GM12875 (cell line): ENCODE measurements at regions not wholly inside any gene's neighbourhood (a gene's known extent, or its start where the extent isn't known, plus 50 kb on each side); places are given as distances from the start of the nearest gene placed in this dataset.

Experiments used
- H3K4me3 ChIP-seq: one replicate; pipeline ENCODE4 v1.5.1; 2011; ENCODE audit warnings: low read depth, low read length, control low read depth
- TF ChIP-seq, protein P1 (sequence below): IDR thresholded peaks from 2 replicates; pipeline ENCODE4 v1.5.1; 2011; ENCODE audit warnings: low read depth, mild to moderate bottlenecking, control low read depth, inconsistent platforms, low read length, moderate library complexity, borderline replicate concordance; ENCODE audit not compliant: insufficient read depth

DNA sequence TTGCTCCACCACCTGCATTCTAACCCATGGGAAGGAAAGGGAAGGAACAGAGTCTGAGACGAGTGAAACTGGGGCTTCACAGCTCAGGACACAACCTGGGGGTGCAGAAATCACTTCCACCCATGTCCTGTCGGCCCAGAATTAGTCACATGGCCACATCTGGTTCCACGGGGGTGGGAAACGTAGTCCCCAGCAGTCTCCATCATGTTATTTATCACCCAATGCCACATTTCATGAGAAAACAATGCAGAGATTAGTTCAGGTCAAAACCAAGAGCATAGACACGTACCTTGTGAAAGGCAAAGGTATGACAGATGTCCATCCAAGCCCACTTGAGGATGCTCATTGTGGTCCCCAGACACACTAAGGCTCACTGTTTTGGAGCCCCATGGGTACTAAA, 125.1 kb downstream of the MED10 start:
- TF ChIP-seq, protein P1, sequence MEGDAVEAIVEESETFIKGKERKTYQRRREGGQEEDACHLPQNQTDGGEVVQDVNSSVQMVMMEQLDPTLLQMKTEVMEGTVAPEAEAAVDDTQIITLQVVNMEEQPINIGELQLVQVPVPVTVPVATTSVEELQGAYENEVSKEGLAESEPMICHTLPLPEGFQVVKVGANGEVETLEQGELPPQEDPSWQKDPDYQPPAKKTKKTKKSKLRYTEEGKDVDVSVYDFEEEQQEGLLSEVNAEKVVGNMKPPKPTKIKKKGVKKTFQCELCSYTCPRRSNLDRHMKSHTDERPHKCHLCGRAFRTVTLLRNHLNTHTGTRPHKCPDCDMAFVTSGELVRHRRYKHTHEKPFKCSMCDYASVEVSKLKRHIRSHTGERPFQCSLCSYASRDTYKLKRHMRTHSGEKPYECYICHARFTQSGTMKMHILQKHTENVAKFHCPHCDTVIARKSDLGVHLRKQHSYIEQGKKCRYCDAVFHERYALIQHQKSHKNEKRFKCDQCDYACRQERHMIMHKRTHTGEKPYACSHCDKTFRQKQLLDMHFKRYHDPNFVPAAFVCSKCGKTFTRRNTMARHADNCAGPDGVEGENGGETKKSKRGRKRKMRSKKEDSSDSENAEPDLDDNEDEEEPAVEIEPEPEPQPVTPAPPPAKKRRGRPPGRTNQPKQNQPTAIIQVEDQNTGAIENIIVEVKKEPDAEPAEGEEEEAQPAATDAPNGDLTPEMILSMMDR = no peak
- H3K4me3 ChIP-seq = no peak overlapping the region

DNA sequence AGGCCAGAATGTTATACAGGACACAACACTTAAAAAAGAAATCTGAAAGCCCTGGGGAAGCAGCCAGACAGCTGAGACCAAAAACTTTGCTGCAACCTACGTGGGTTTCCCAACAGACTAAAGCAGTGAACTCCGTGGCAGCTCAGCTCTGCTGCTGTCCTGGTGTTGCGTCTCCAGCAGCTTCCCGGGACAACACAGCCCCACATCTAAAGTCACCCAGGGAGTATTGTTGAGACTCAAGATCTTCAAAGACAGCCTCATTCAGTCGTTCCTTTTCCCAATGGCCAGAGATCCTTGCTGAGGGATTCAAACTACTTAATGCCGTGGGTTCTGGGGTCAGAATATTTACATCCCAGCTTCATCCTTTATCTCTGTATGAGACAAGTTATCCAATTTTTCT, 125.8 kb downstream of the MED10 start:
- TF ChIP-seq, protein P1 = no peak
- H3K4me3 ChIP-seq = no peak overlapping the region

DNA sequence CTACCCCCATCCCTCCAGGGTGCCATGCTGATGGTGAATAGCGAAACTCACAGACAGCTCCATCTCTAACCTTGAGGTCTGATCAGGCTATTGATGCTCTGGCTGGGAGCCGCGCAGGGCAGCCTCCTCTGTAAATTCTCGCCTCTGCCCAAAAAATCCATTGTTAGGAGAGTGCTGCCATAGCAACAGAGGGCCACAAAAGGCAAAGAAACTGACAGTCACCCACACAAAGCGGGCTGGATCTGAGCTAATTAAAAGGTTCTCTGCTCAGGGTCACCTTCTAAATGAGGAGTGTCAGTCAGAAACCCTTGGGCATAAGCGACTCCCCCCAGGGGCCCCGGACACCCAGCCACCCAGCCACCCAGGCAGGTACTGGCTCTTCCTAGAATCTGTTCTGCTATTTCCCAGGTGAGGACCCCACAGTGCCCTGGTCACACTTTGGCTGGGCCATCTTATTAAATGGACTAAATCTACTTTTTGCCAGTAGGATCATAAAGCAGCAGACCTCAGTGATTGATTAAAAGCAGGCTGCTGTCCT, 126.7 kb downstream of the MED10 start:
- H3K4me3 ChIP-seq = no peak overlapping the region
- TF ChIP-seq, protein P1 = no peak

DNA sequence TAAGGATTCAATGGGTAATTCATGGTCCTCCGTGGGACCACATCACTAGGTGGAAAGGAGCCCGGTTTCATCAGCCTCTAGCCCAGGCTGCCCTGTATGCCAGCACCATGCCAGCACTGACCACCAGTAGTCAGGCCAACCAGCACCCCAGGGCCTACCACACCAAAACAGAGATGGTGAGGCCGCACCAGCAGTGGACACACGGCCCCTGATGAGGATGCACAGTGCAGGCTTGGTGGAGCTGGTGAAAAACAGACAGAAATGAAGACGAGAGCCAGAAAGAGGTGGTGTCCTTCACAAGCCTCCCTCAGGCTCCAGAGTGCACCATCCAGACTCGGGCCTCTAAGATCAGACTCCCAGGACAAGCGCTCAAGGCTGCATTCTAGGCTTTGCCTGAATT, 128.2 kb downstream of the MED10 start:
- TF ChIP-seq, protein P1 = no peak

DNA sequence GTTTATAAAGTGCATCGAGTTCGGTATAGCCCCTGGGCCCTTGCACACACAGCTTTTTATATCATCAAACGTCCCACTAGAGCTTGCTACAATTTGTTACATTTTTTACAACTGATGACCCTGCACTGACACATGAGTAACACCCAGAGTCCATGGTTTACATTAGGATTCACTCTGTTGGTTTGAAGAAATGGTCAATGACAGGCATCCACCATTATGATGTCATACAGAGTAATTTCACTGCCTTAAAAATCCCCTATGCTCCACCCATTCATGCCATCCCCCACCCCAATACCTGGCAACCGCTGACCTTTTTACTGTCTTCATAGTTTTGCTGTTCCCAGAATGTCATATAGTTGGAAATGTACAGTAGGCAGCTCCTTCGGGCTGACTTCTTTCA, 130.2 kb downstream of the MED10 start:
- TF ChIP-seq, protein P1 = no peak
- no peak overlapping the region for H3K4me3 ChIP-seq

More for the DNA sequence above, 128.2 kb downstream of the MED10 start:
- H3K4me3 ChIP-seq = no peak overlapping the region

DNA sequence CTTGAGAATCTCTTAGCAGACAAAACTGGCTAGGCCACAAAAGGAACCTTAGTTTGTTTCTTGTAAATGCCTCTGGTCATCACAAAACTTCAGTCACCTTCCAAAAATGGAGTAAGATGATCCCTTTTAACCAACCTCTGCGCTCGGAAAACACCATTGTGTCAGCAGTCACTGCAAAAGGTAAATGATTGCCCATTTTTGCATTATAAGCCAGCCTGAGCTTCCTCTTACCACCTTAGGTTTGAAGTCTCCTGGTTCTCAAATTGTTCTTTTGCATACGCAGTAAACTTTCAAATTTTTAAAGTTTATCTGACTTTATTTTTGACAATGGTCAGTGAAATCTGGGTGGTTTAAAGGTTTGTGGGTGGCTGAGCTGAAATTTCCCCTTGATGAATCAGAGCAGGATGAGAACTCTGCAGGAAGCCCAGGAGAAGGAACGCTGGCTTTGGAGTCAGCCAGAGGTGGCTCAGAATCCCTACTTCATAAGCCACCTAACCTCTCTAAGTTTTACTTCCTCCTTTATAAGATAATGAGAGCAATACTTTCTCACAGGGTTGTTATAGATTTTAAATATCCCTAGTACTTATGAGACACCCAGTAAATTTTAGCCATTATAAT, 131.4 kb downstream of the MED10 start:
- H3K4me3 ChIP-seq = no peak overlapping the region
- TF ChIP-seq, protein P1 = no peak

DNA sequence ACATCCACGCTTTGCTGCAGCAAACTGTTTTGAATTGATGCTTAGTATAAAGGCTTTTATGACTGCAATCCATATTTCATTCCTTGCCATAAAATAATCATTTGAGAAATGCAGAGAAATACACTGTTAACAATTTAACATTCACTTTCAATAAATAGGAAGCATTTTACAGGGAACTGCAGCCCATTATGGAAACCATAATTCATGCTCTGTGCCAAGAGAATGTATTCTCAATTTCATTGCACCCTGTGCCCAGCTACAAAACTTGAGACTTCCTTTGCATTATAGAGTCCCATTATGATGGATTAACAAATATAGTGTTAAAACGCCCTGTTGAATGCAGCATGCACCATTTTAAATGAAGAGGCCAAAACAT, 134.0 kb downstream of the MED10 start:
- H3K4me3 ChIP-seq = no peak overlapping the region
- TF ChIP-seq, protein P1 = no peak
